ENCODE measurements at regions not wholly inside any gene's neighbourhood (a gene's known extent, or its start where the extent isn't known, plus 50 kb on each side); places are given as distances from the start of the nearest gene placed in this dataset.

DNA sequence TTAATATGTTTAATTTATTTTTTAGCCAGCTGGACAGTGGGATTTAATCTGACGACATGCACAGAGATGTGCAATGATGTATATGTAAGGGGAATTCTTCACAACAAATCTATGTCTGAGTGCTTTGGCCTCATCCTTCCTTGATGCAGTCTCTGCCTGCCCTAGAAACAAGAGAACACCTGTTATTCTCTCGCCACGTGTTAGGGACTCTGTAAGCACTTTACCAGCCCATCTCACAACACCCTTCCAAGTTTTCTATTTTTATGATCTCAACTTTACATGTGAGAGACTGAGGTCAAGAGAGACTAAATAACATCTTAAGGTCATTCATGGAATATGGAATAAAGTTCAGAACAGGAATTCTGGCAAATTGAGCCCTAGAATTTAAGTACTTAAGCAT is 123.0 kb upstream of the GAS1 start:
- TF ChIP-seq, protein P1, sequence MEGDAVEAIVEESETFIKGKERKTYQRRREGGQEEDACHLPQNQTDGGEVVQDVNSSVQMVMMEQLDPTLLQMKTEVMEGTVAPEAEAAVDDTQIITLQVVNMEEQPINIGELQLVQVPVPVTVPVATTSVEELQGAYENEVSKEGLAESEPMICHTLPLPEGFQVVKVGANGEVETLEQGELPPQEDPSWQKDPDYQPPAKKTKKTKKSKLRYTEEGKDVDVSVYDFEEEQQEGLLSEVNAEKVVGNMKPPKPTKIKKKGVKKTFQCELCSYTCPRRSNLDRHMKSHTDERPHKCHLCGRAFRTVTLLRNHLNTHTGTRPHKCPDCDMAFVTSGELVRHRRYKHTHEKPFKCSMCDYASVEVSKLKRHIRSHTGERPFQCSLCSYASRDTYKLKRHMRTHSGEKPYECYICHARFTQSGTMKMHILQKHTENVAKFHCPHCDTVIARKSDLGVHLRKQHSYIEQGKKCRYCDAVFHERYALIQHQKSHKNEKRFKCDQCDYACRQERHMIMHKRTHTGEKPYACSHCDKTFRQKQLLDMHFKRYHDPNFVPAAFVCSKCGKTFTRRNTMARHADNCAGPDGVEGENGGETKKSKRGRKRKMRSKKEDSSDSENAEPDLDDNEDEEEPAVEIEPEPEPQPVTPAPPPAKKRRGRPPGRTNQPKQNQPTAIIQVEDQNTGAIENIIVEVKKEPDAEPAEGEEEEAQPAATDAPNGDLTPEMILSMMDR (IDR thresholded peaks at IDR 0.05) = no peak
- no peaks in the 10 kb centered on the region for H3K4me1 ChIP-seq
- DNase-seq (no peak), ATAC-seq (no peak)
- WGBS, 2 donors = 62 to 66% methylated on average over 3 of the region's 3 CpGs
- no peaks in the 10 kb centered on the region for H3K27me3 ChIP-seq
- intact Hi-C loops (cut with DNase I) = no loop called here
- H3K9me3 ChIP-seq = no peaks in the 10 kb centered on the region
- H3K4me3 ChIP-seq = no peak overlapping the region
- H3K27ac ChIP-seq = no peak overlapping the region
- H3K36me3 ChIP-seq = no peaks in the 10 kb centered on the region

DNA sequence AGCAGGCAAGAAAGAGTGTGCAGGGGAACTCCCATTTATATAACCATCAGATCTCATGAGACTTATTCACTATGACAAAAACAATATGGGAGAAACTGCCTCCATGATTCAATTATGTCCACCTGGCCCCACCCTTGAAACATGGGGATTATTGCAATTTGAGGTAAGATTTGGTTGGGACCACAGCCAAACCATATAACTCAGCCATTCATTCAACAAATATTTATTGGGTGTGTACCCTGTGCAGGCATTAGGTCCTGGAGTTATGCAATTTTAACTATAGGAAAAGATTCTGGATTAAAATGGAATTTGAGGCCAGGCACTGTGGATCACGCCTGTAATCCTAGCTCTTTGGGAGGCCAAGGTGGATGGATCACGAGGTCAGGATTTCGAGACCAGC is 124.2 kb upstream of the GAS1 start:
- TF ChIP-seq, protein P1 (IDR thresholded peaks at IDR 0.05) = no peak
- no peaks in the 10 kb centered on the region for H3K27me3 ChIP-seq
- no peak overlapping the region for H3K4me3 ChIP-seq
- no peaks in the 10 kb centered on the region for H3K36me3 ChIP-seq
- no peak for DNase-seq
- H3K9me3 ChIP-seq = no peaks in the 10 kb centered on the region
- intact Hi-C loops (cut with DNase I) = no loop called here
- ATAC-seq = no peak
- H3K27ac ChIP-seq = no peak overlapping the region
- WGBS, 2 donors = 97% methylated on average over 3 of the region's 3 CpGs
- no peaks in the 10 kb centered on the region for H3K4me1 ChIP-seq

DNA sequence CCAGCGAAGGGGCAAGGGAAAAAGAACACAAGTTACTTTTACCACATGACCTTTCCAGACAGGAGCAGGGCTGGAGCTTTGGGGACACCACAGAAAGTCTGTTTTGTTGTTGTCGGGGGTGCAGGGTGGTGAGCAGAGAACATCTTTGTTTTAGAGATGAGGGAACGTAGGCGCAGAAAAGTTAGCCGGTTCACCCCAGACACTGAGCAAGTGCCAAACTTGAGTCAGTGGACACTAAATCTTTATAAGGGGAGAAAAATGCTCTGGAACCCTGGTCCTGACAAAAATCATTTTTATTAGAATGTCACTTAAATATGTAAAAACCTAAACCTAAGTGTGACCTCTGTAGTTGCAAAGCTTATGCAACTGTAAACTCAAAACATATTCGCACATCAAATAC is 126.4 kb upstream of the GAS1 start:
- Histone ChIP-seq H3K9me3 (peaks cover 0 to 1% (median 0%) of the 10 kb centered on the region in 11 donors), H3K36me3 (no peaks in the 10 kb centered on the region), H3K27ac (no peak overlapping the region), H3K4me3 (no peak overlapping the region), H3K4me1 (no peaks in the 10 kb centered on the region), H3K27me3 (no peaks in the 10 kb centered on the region)
- TF ChIP-seq, protein P1 (IDR thresholded peaks at IDR 0.05) = no peak
- no peak for DNase-seq
- 88 to 93% methylated on average over 6 of the region's 6 CpGs for WGBS, 2 donors
- no peak for ATAC-seq
- intact Hi-C loops (cut with DNase I) = no loop called here

DNA sequence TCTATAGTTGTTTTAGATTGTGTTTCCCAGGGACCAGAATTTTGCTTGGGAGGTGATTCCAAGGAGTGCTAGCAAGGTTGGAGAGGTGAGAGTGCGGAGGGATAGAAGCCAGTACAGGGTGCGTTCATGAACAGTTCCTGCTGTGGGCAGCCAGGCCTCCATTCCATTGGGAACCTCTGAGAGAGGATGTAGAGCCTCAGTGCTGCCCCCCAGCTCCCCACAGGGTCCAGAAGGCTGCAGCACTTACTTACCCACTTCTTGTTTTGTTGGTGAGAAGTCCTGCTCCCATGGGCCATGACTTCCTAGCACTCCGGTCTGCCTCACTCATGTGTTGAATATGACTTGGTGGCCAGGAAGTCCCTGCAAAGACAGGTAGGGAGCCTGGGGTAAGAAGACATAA is 128.2 kb upstream of the GAS1 start:
- H3K4me3 ChIP-seq = no peak overlapping the region
- no peak overlapping the region for H3K27ac ChIP-seq
- WGBS, 2 donors = 89 to 93% methylated on average over 3 of the region's 3 CpGs
- H3K9me3 ChIP-seq = peaks cover 0 to 10% (median 0%) of the 10 kb centered on the region in 11 donors
- TF ChIP-seq, protein P1 (IDR thresholded peaks at IDR 0.05) = no peak
- H3K27me3 ChIP-seq = no peaks in the 10 kb centered on the region
- ATAC-seq (no peak), DNase-seq (no peak)
- intact Hi-C loops (cut with DNase I) = no loop called here
- peaks cover 0 to 4% (median 2%) of the 10 kb centered on the region in 9 donors for H3K4me1 ChIP-seq
- H3K36me3 ChIP-seq = no peaks in the 10 kb centered on the region
